H9 (cell line): ENCODE measurements at regions not wholly inside any gene's neighbourhood (a gene's known extent, or its start where the extent isn't known, plus 50 kb on each side); places are given as distances from the start of the nearest gene placed in this dataset.

ENCODE experiments used
- DNase-seq: peaks from one replicate; pipeline ENCODE4 v3.0.0-alpha.2; 2017
- H2AFZ ChIP-seq: one replicate; pipeline ENCODE4 v1.6.1; 2013; ENCODE audit warnings: mild to moderate bottlenecking, low read length, control low read depth, moderate library complexity
- H2AK5ac ChIP-seq: 2 replicates; pipeline ENCODE4 v1.6.1; 2013; ENCODE audit warnings: low read length, control low read depth, mixed read lengths; ENCODE audit not compliant: insufficient read length
- H2BK120ac ChIP-seq: one replicate; pipeline ENCODE4 v1.6.1; 2013; ENCODE audit warnings: low read depth, mild to moderate bottlenecking, low read length, control low read depth, inconsistent platforms; ENCODE audit not compliant: poor library complexity, severe bottlenecking
- H2BK12ac ChIP-seq: 2 replicates; pipeline ENCODE4 v1.6.1; 2013; ENCODE audit warnings: low read length, control low read depth, mixed read lengths, low read depth; ENCODE audit not compliant: insufficient read length
- H2BK15ac ChIP-seq: 2 replicates; pipeline ENCODE4 v1.6.1; 2013; ENCODE audit warnings: low read depth, low read length, control low read depth
- H2BK20ac ChIP-seq: one replicate; pipeline ENCODE4 v1.6.1; 2013; ENCODE audit warnings: low read depth, mild to moderate bottlenecking, low read length, control low read depth, inconsistent platforms; ENCODE audit not compliant: poor library complexity, severe bottlenecking
- H2BK5ac ChIP-seq: 2 replicates; pipeline ENCODE4 v1.6.1; 2013; ENCODE audit warnings: low read length, control low read depth, mixed read lengths; ENCODE audit not compliant: insufficient read length
- H3K14ac ChIP-seq: 2 replicates; pipeline ENCODE4 v1.6.1; 2013; ENCODE audit warnings: low read length, control low read depth; ENCODE audit not compliant: insufficient read depth
- H3K18ac ChIP-seq: 2 replicates; pipeline ENCODE4 v1.6.1; 2013; ENCODE audit warnings: low read depth, mild to moderate bottlenecking, mixed read lengths, low read length, control low read depth; ENCODE audit not compliant: insufficient read length
- H3K23ac ChIP-seq: 2 replicates; pipeline ENCODE4 v1.6.1; 2013; ENCODE audit warnings: low read length, control low read depth, mixed read lengths, low read depth; ENCODE audit not compliant: insufficient read length
- H3K23me2 ChIP-seq: 2 replicates; pipeline ENCODE4 v1.6.1; 2013; ENCODE audit warnings: low read depth, mild to moderate bottlenecking, mixed read lengths, low read length, control low read depth; ENCODE audit not compliant: insufficient read length, poor library complexity, severe bottlenecking
- H3K27ac ChIP-seq: 2 replicates; pipeline ENCODE4 v1.5.1; 2013; ENCODE audit warnings: low read length, control low read depth, mixed read lengths, low read depth; ENCODE audit not compliant: insufficient read length
- H3K27me3 ChIP-seq: 2 replicates; pipeline ENCODE4 v1.6.1; 2013; ENCODE audit warnings: low read length, control low read depth, inconsistent platforms; ENCODE audit not compliant: insufficient read depth
- H3K4ac ChIP-seq: 2 replicates; pipeline ENCODE4 v1.6.1; 2013; ENCODE audit warnings: low read depth, mild to moderate bottlenecking, control low read depth, inconsistent platforms, low read length, moderate library complexity
- H3K4me1 ChIP-seq: 2 replicates; pipeline ENCODE4 v1.6.1; 2013; ENCODE audit warnings: low read length, control low read depth, inconsistent platforms; ENCODE audit not compliant: insufficient read depth
- H3K4me2 ChIP-seq: 2 replicates; pipeline ENCODE4 v1.6.1; 2013; ENCODE audit warnings: low read length, control low read depth, mixed read lengths; ENCODE audit not compliant: insufficient read length, insufficient read depth
- H3K56ac ChIP-seq: 2 replicates; pipeline ENCODE4 v1.6.1; 2013; ENCODE audit warnings: low read depth, mild to moderate bottlenecking, mixed read lengths, low read length, control low read depth; ENCODE audit not compliant: insufficient read length
- H3K79me1 ChIP-seq: 2 replicates; pipeline ENCODE4 v1.6.1; 2013; ENCODE audit warnings: low read depth, mild to moderate bottlenecking, moderate library complexity, low read length, control low read depth, inconsistent platforms; ENCODE audit not compliant: insufficient read depth, poor library complexity, severe bottlenecking
- H3K79me2 ChIP-seq: 2 replicates; pipeline ENCODE4 v1.6.1; 2013; ENCODE audit warnings: low read length, control low read depth, inconsistent platforms; ENCODE audit not compliant: insufficient read depth
- H3K9ac ChIP-seq: 2 replicates; pipeline ENCODE4 v1.6.1; 2013; ENCODE audit warnings: low read length, control low read depth, mixed read lengths; ENCODE audit not compliant: insufficient read length; ENCODE audit errors: extremely low read depth
- H3K9me3 ChIP-seq: one replicate; pipeline ENCODE4 v1.6.1; 2013; ENCODE audit warnings: low read depth, low read length, inconsistent platforms; ENCODE audit not compliant: control insufficient read depth
- H3T11ph ChIP-seq: one replicate; pipeline ENCODE4 v1.6.1; 2013; ENCODE audit warnings: mild to moderate bottlenecking, low read length, control low read depth, inconsistent platforms
- H4K20me1 ChIP-seq: one replicate; pipeline ENCODE4 v1.6.1; 2013; ENCODE audit not compliant: control insufficient read depth, insufficient read length, insufficient read depth
- H4K5ac ChIP-seq: 2 replicates; pipeline ENCODE4 v1.6.1; 2013; ENCODE audit warnings: low read depth, mild to moderate bottlenecking, mixed read lengths, low read length, control low read depth; ENCODE audit not compliant: insufficient read length
- H4K8ac ChIP-seq: replicated peaks from 2 replicates; pipeline ENCODE4 v1.6.1; 2013; ENCODE audit warnings: low read length, control low read depth, mixed read lengths, low read depth; ENCODE audit not compliant: insufficient read length
- H4K91ac ChIP-seq: 2 replicates; pipeline ENCODE4 v1.6.1; 2013; ENCODE audit warnings: low read depth, mild to moderate bottlenecking, moderate library complexity, mixed read lengths, low read length, control low read depth; ENCODE audit not compliant: insufficient read length
- H3K27ac Mint-ChIP-seq, 3 experiments: 2 replicates in 2 of 3; 3 replicates in 1 of 3; pipeline ENCODE4 v1.8.0; 2020 to 2021; ENCODE audit warnings: mixed read lengths in 3 of 3, mild to moderate bottlenecking in 1 of 3, moderate library complexity in 1 of 3
- H3K27me3 Mint-ChIP-seq: 2 replicates; pipeline ENCODE4 v1.8.0; 2021; ENCODE audit warnings: low read depth, mild to moderate bottlenecking, moderate library complexity, mixed read lengths
- H3K36me3 Mint-ChIP-seq, 3 experiments: 2 replicates in 2 of 3; 3 replicates in 1 of 3; pipeline ENCODE4 v1.8.0; 2020 to 2021; ENCODE audit warnings: low read depth in 3 of 3, mixed read lengths in 3 of 3; ENCODE audit not compliant: insufficient read depth in 1 of 3
- H3K4me1 Mint-ChIP-seq, 2 experiments: 2 replicates each; pipeline ENCODE4 v1.8.0; 2020; ENCODE audit warnings: mixed read lengths in 2 of 2
- H3K4me3 Mint-ChIP-seq, 2 experiments: 2 replicates in 1 of 2; 3 replicates in 1 of 2; pipeline ENCODE4 v1.8.0; 2020 to 2021; ENCODE audit warnings: mild to moderate bottlenecking in 2 of 2, mixed read lengths in 2 of 2, moderate library complexity in 1 of 2
- H3K9me3 Mint-ChIP-seq, 2 experiments: 2 replicates in 1 of 2; 3 replicates in 1 of 2; pipeline ENCODE4 v1.8.0; 2020; ENCODE audit warnings: mild to moderate bottlenecking in 2 of 2, mixed read lengths in 2 of 2, moderate library complexity in 1 of 2
- CTCF ChIP-seq: fragments of 200-600 bp; sonication (generic); conservative IDR thresholded peaks from 3 replicates; pipeline ENCODE4 v1.8.0; 2021; ENCODE audit warnings: antibody characterized with exemption, mild to moderate bottlenecking

GRCh38 chr6:68052234-68052633 lies 582.8 kb upstream of the ADGRB3 start:
- Histone ChIP-seq H2AK5ac (no peak overlapping the region), H3K27me3 (no peaks in the 10 kb centered on the region), H4K91ac (no peak overlapping the region), H3K56ac (no peak overlapping the region), H2BK20ac (no peak overlapping the region), H3K79me2 (no peaks in the 10 kb centered on the region), H3K23me2 (no peaks in the 10 kb centered on the region), H2BK15ac (no peak overlapping the region), H4K8ac (no peak overlapping the region), H2BK120ac (no peak overlapping the region), H2AFZ (no peak overlapping the region), H3K4me2 (no peak overlapping the region), H3K18ac (no peak overlapping the region), H3K9ac (no peak overlapping the region), H3K4ac (no peak overlapping the region), H3K23ac (no peak overlapping the region), H3K27ac (no peak overlapping the region), H2BK5ac (no peak overlapping the region), H4K5ac (no peak overlapping the region), H2BK12ac (no peak overlapping the region), H3K4me1 (no peaks in the 10 kb centered on the region), H3K14ac (no peak overlapping the region), H4K20me1 (no peaks in the 10 kb centered on the region), H3K79me1 (no peaks in the 10 kb centered on the region), H3K9me3 (no peaks in the 10 kb centered on the region), H3T11ph (no peak overlapping the region)
- H3K27ac Mint-ChIP-seq = no peak overlapping the region
- peaks cover 13 to 16% of the 10 kb centered on the region in 2 experiments; a peak in 4 of 5 replicates for H3K9me3 Mint-ChIP-seq
- no peak overlapping the region for H3K4me3 Mint-ChIP-seq
- H3K36me3 Mint-ChIP-seq = peaks cover 9 to 24% (median 12%) of the 10 kb centered on the region in 3 experiments
- no peaks in the 10 kb centered on the region for H3K27me3 Mint-ChIP-seq
- DNase-seq = no peak
- TF ChIP-seq CTCF = no peak
- H3K4me1 Mint-ChIP-seq = peaks cover 0 to 3% of the 10 kb centered on the region in 2 experiments; a peak in 1 of 4 replicates
